ENCODE measurements at regions not wholly inside any gene's neighbourhood (a gene's known extent, or its start where the extent isn't known, plus 50 kb on each side); places are given as distances from the start of the nearest gene placed in this dataset.

DNA sequence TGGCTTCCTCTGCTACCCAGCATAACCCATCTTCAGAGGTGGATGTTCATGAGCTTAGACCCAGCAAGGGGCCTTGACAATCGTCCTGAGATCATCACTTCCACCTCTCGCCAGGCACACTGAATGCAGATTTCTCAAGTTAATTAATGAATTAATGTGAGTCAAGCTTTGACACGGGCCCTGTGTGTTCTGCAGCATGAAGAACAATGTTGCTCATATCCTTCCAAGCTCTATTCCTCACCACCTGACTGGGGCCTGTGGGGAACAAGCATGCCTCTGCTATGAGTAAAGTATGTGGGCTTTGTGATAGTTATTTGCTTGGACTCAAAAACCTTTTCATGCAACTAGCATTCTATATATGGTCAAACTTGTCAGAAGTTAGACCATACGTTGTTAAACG is 122.0 kb downstream of the SEC16B start:
- H3K4me2 ChIP-seq (ENCODE audit: low read length), result no peak overlapping the region

DNA sequence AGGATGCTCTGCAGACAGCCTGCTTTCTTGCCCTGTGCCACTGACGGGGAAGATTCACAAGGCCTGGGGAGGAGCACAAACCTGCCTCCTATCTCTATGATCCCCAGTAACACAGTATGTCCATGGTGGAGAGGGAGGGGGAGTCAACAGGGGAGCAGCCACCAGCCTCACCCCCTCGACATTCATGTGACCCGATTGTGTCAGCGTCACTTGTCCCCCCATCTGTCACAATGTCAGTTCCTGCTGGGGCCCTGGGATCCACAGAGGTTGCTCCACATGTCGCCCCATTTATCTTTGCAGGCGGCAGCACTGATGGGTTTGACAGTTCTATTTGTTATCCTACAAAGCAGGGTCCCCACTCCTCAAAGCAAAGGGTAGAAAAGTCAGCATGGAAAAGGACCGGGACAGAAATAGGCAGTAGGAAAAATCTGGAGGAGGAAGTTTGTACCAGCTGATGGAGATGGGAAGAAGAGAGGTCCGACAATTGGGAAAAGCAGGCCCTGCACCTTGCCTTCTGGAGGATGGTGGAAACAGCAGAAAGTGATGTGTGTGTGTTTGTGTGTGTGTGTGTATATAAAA is 130.9 kb downstream of the SEC16B start:
- H3K4me2 ChIP-seq (ENCODE audit: low read length), result no peak overlapping the region
- no peaks in the 10 kb centered on the region for H3K9me2 ChIP-seq (replicated peaks; ENCODE audit: control insufficient read depth, low read length)
- no peak overlapping the region for H3K4me3 ChIP-seq (ENCODE audit: low read length)
- no peaks in the 10 kb centered on the region for H4K20me1 ChIP-seq (ENCODE audit: control insufficient read depth, insufficient read depth, low read depth, low read length)
- H3K27me3 ChIP-seq (ENCODE audit: control insufficient read depth, low read length), result no peaks in the 10 kb centered on the region
- no peaks in the 10 kb centered on the region for H3K79me2 ChIP-seq (ENCODE audit: control insufficient read depth, low read length)
- H3K9me3 ChIP-seq (ENCODE audit: control insufficient read depth, insufficient read depth, low read length), result no peaks in the 10 kb centered on the region
- no peak overlapping the region for H3K27ac ChIP-seq (ENCODE audit: low read depth, low read length)
- no peaks in the 10 kb centered on the region for H3K36me3 ChIP-seq (ENCODE audit: control insufficient read depth, low read length)
- H3K4me1 ChIP-seq (ENCODE audit: control insufficient read depth, low read length), result no peaks in the 10 kb centered on the region
- TF ChIP-seq, protein P1, sequence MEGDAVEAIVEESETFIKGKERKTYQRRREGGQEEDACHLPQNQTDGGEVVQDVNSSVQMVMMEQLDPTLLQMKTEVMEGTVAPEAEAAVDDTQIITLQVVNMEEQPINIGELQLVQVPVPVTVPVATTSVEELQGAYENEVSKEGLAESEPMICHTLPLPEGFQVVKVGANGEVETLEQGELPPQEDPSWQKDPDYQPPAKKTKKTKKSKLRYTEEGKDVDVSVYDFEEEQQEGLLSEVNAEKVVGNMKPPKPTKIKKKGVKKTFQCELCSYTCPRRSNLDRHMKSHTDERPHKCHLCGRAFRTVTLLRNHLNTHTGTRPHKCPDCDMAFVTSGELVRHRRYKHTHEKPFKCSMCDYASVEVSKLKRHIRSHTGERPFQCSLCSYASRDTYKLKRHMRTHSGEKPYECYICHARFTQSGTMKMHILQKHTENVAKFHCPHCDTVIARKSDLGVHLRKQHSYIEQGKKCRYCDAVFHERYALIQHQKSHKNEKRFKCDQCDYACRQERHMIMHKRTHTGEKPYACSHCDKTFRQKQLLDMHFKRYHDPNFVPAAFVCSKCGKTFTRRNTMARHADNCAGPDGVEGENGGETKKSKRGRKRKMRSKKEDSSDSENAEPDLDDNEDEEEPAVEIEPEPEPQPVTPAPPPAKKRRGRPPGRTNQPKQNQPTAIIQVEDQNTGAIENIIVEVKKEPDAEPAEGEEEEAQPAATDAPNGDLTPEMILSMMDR (IDR thresholded peaks at IDR 0.05; ENCODE audit: low read depth, low read length, poor library complexity, severe bottlenecking), result no peak
- no peak for TF ChIP-seq EZH2phosphoT487 (IDR thresholded peaks at IDR 0.05; ENCODE audit: borderline replicate concordance, low read length)
- no peaks in the 10 kb centered on the region for H3F3A ChIP-seq (ENCODE audit: control insufficient read depth, insufficient read depth)

More for the DNA sequence above, 122.0 kb downstream of the SEC16B start:
- H3K9me2 ChIP-seq (replicated peaks; ENCODE audit: control insufficient read depth, low read length), result no peaks in the 10 kb centered on the region
- H3F3A ChIP-seq (ENCODE audit: control insufficient read depth, insufficient read depth), result no peaks in the 10 kb centered on the region
- no peak overlapping the region for H3K27ac ChIP-seq (ENCODE audit: low read depth, low read length)
- no peaks in the 10 kb centered on the region for H3K4me1 ChIP-seq (ENCODE audit: control insufficient read depth, low read length)
- H3K4me3 ChIP-seq (ENCODE audit: low read length), result no peak overlapping the region
- H4K20me1 ChIP-seq (ENCODE audit: control insufficient read depth, insufficient read depth, low read depth, low read length), result no peaks in the 10 kb centered on the region
- no peaks in the 10 kb centered on the region for H3K79me2 ChIP-seq (ENCODE audit: control insufficient read depth, low read length)
- H3K9me3 ChIP-seq (ENCODE audit: control insufficient read depth, insufficient read depth, low read length), result no peaks in the 10 kb centered on the region
- TF ChIP-seq, protein P1 (IDR thresholded peaks at IDR 0.05; ENCODE audit: low read depth, low read length, poor library complexity, severe bottlenecking), result no peak
- no peak for TF ChIP-seq EZH2phosphoT487 (IDR thresholded peaks at IDR 0.05; ENCODE audit: borderline replicate concordance, low read length)
- no peaks in the 10 kb centered on the region for H3K27me3 ChIP-seq (ENCODE audit: control insufficient read depth, low read length)
- H3K36me3 ChIP-seq (ENCODE audit: control insufficient read depth, low read length), result no peaks in the 10 kb centered on the region

DNA sequence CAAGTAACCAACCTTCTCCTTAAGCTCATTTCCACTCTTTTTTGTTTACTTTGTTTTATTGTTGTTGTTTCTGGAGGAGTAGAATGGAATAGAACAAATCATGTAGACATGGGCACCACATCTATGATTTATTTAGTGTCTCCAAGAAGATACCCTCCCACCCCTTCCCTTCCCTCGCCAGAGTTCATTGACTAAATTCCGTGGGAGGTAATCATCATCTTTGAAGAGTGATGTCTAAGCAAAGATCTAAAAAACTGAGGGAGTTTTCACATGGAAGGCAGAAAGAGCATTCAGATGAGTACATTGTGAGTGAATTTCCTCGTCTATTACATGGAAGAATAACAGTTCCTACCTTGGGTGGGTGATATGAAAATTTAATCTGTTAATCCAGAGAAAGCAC is 136.2 kb downstream of the SEC16B start:
- Histone ChIP-seq H3F3A (ENCODE audit: control insufficient read depth, insufficient read depth) (no peaks in the 10 kb centered on the region), H3K36me3 (ENCODE audit: control insufficient read depth, low read length) (no peaks in the 10 kb centered on the region), H3K4me1 (ENCODE audit: control insufficient read depth, low read length) (no peaks in the 10 kb centered on the region), H3K9me3 (ENCODE audit: control insufficient read depth, insufficient read depth, low read length) (no peaks in the 10 kb centered on the region), H3K4me3 (ENCODE audit: low read length) (no peak overlapping the region), H3K79me2 (ENCODE audit: control insufficient read depth, low read length) (no peaks in the 10 kb centered on the region), H3K4me2 (ENCODE audit: low read length) (no peak overlapping the region), H3K27ac (ENCODE audit: low read depth, low read length) (no peak overlapping the region), H3K27me3 (ENCODE audit: control insufficient read depth, low read length) (no peaks in the 10 kb centered on the region), H3K9me2 (replicated peaks; ENCODE audit: control insufficient read depth, low read length) (no peaks in the 10 kb centered on the region), H4K20me1 (ENCODE audit: control insufficient read depth, insufficient read depth, low read depth, low read length) (no peaks in the 10 kb centered on the region)
- TF ChIP-seq, protein P1 (IDR thresholded peaks at IDR 0.05; ENCODE audit: low read depth, low read length, poor library complexity, severe bottlenecking), result no peak
- no peak for TF ChIP-seq EZH2phosphoT487 (IDR thresholded peaks at IDR 0.05; ENCODE audit: borderline replicate concordance, low read length)

All from DOHH2 (cell line).